ENCODE measurements at regions not wholly inside any gene's neighbourhood (a gene's known extent, or its start where the extent isn't known, plus 50 kb on each side); places are given as distances from the start of the nearest gene placed in this dataset.

DNA sequence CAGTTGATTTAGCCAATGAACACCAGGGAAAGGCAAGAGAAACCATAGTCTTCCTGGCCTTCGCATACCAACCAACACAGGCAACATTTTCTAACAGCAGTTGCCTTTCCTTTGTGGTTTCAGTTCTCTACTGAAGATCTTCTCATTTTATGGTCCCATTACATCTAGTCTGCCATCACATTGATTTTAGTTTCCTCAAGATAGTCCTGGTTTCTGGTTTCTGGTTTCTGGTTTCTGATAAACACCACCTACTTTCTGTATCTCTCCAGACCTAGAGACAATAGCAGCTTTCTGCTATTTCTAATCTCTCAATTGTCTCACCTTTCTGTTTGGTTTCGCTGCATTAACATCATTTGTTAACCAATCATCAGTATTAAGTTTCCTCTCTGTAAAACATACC is 646.3 kb upstream of the SPANXN1 start:
- TF ChIP-seq YY1 (IDR thresholded peaks at IDR 0.05; ENCODE audit: insufficient read depth, insufficient read length) (no peak), SUZ12 (IDR thresholded peaks at IDR 0.05; ENCODE audit: extremely low read depth, insufficient read depth, insufficient read length) (no peak)
